NCI-H1694 treated with DMSO at 0.1 percent for 48 hours (cell line): ENCODE measurements at regions not wholly inside any gene's neighbourhood (a gene's known extent, or its start where the extent isn't known, plus 50 kb on each side); places are given as distances from the start of the nearest gene placed in this dataset.

Experiments used
- DNase-seq: peaks from one replicate; lab custom pipeline; 2025; lab: John Stamatoyannopoulos, UW

- peak; percentile 23 for DNase-seq
Observed at GRCh38 chr2:6355886-6356761, 509.6 kb downstream of the CMPK2 start.

GRCh38 chr2:6358546-6358945, 507.2 kb downstream of the CMPK2 start:
- DNase-seq: no peak

- DNase-seq: no peak
Observed at GRCh38 chr2:6358985-6359384, 506.7 kb downstream of the CMPK2 start.

- no peak for DNase-seq
Observed at GRCh38 chr2:6359964-6360363, 505.7 kb downstream of the CMPK2 start.

GRCh38 chr2:6362671-6363450, 502.8 kb downstream of the CMPK2 start:
- DNase-seq: no peak

- DNase-seq: no peak
Observed at GRCh38 chr2:6368281-6368680, 497.4 kb downstream of the CMPK2 start.

GRCh38 chr2:6369266-6369665, 496.4 kb downstream of the CMPK2 start:
- no peak for DNase-seq

GRCh38 chr2:6370753-6371551, 494.8 kb downstream of the CMPK2 start:
- no peak for DNase-seq

GRCh38 chr2:6372317-6372901, 493.3 kb downstream of the CMPK2 start:
- DNase-seq: no peak

- DNase-seq: no peak
Observed at GRCh38 chr2:6381326-6381725, 484.4 kb downstream of the CMPK2 start.

- DNase-seq: no peak
Observed at GRCh38 chr2:6384341-6384740, 481.4 kb downstream of the CMPK2 start.

GRCh38 chr2:6392354-6392753, 473.4 kb downstream of the CMPK2 start:
- DNase-seq: no peak

- DNase-seq: no peak
Observed at GRCh38 chr2:6392966-6393365, 472.7 kb downstream of the CMPK2 start.

- DNase-seq: no peak
Observed at GRCh38 chr2:6393819-6394218, 471.9 kb downstream of the CMPK2 start.

GRCh38 chr2:6394276-6394675, 471.4 kb downstream of the CMPK2 start:
- no peak for DNase-seq

- DNase-seq: no peak
Observed at GRCh38 chr2:6398421-6398820, 467.3 kb downstream of the CMPK2 start.

- DNase-seq: no peak
Observed at GRCh38 chr2:6401301-6401700, 464.4 kb downstream of the CMPK2 start.

GRCh38 chr2:6408057-6408456, 457.6 kb downstream of the CMPK2 start:
- DNase-seq: no peak

GRCh38 chr2:6410313-6410712, 455.4 kb downstream of the CMPK2 start:
- no peak for DNase-seq

GRCh38 chr2:6412533-6413091, 453.1 kb downstream of the CMPK2 start:
- DNase-seq: no peak

GRCh38 chr2:6417050-6417449, 448.7 kb downstream of the CMPK2 start:
- DNase-seq: no peak

- DNase-seq: no peak
Observed at GRCh38 chr2:6418291-6418690, 447.4 kb downstream of the CMPK2 start.
